Heart left ventricle (tissue), 16 donors: ENCODE measurements at regions not wholly inside any gene's neighbourhood (a gene's known extent, or its start where the extent isn't known, plus 50 kb on each side); places are given as distances from the start of the nearest gene placed in this dataset.

Experiments used
- ATAC-seq, 4 donors: fragments of 200-7000 bp; cut with Tn5 transposase; one replicate each; pipeline ENCODE4 v1.9.1; 2020 to 2022; ENCODE audit warnings: moderate library complexity in 4 of 4, mild to moderate bottlenecking in 3 of 4, moderate number of reproducible peaks in 1 of 4
- DNase-seq, 5 donors: peaks; one replicate each; pipeline ENCODE4 v3.0.0-alpha.2; 2020
- H3K27ac ChIP-seq, 12 donors: fragments of 200-600 bp; sonication (generic) in 4 of 12; one replicate each; pipeline versions ENCODE4 v1.5.0 to v1.8.0; 2016 to 2022; ENCODE audit warnings: mild to moderate bottlenecking in 2 of 12
- H3K27me3 ChIP-seq, 9 donors: fragments of 200-600 bp; sonication (generic) in 2 of 9; one replicate each; pipeline versions ENCODE4 v1.5.1 to v1.8.0; 2016 to 2022; ENCODE audit warnings: mild to moderate bottlenecking in 3 of 9
- H3K36me3 ChIP-seq, 9 donors: fragments of 200-600 bp; sonication (generic) in 2 of 9; one replicate each; pipeline versions ENCODE4 v1.5.0 to v1.8.0; 2018 to 2022; ENCODE audit warnings: mild to moderate bottlenecking in 2 of 9
- H3K4me1 ChIP-seq, 12 donors: fragments of 200-600 bp; sonication (generic) in 4 of 12; one replicate each; pipeline versions ENCODE4 v1.5.0 to v1.8.0; 2016 to 2022; ENCODE audit warnings: mild to moderate bottlenecking in 3 of 12
- H3K4me3 ChIP-seq, 12 donors: fragments of 200-600 bp; sonication (generic) in 4 of 12; one replicate each; pipeline versions ENCODE4 v1.5.0 to v1.8.0; 2017 to 2022; ENCODE audit warnings: mild to moderate bottlenecking in 9 of 12, moderate library complexity in 4 of 12
- H3K9me3 ChIP-seq, 12 donors: fragments of 200-600 bp; sonication (generic) in 4 of 12; one replicate each; pipeline versions ENCODE4 v1.5.0 to v1.8.0; 2016 to 2022; ENCODE audit warnings: mild to moderate bottlenecking in 1 of 12
- POLR2A ChIP-seq, 2 donors: fragments of 450-650 bp; IDR thresholded peaks; one replicate each; pipeline ENCODE4 v1.6.1; 2017; ENCODE audit warnings: antibody characterized with exemption in 2 of 2, mild to moderate bottlenecking in 2 of 2, moderate library complexity in 2 of 2
- WGBS, 4 donors: extraction: QIAGEN DNeasy Blood & Tissue Kit in 2 of 4; methylation state at CpG; one replicate each; pipeline versions ENCODE4 v1.1.5 to v1.1.7; 2013 to 2018; 5-methylcytosine and 5-hydroxymethylcytosine counted together
- intact Hi-C, 10 donors: fragments of 100-400 bp; cut with DNase I; formaldehyde crosslinking; loops; one replicate each; pipeline versions ENCODE4 v1.11.1 to v1.14.2; 2022
- TF ChIP-seq, protein P1 (sequence below), 12 donors: fragments of 200-600 bp; sonication (generic) in 4 of 12; IDR thresholded peaks; one replicate each; pipeline versions ENCODE4 v1.5.0 to v1.8.0; 2018 to 2022; ENCODE audit warnings: antibody characterized with exemption in 12 of 12, mild to moderate bottlenecking in 5 of 12
- donor health status: ischemic (EF 13 %, LVEDD 7.1; RV severe dilation, severe dysfunction).
- donor health status: healthy with polysubstance abuse.
- donor health status: DM: no; HTN: yes; CAD: no.
- donor health status: DM: no; HTN: no; CAD: no.
- donor health status: ischemic (EF 25% LVEDD 6.9; RV normal size, moderate dysfunction).
- donor health status: ischemic (EF 25% LVEDD 5.7; RV mildly dilated, moderate dysfunction).
- donor health status: healthy.
- donor health status: DM: yes; HTN: yes; CAD: no.
- donor health status: ischemic (EF 35%, LVEDD 5.7; RV mildly dilated, moderate dysfunction).
- donor health status: nonischemic (EF 11% LVEDD 7.7; RV severe dilation, severe dysfunction).
- donor health status: DM: yes; HTN: yes; CAD: no.
- donor health status: PGD.
- donor health status: ischemic (EF 29% LVEDD 5.4; RV normal size, mild dysfunction).
- donor health status: nonischemic (EF 23%, LVEDD 6.1; RV moderate dilation, normal function).

GRCh38 chrX:10983526-10983925, 127.6 kb upstream of the HCCS start:
- no peaks in the 10 kb centered on the region for H3K9me3 ChIP-seq
- WGBS, 4 donors, result 73 to 97% (median 87%) methylated on average over 4 of the region's 4 CpGs
- no peak overlapping the region for H3K27ac ChIP-seq
- TF ChIP-seq POLR2A (IDR thresholded peaks at IDR 0.05), result no peak
- TF ChIP-seq, protein P1, sequence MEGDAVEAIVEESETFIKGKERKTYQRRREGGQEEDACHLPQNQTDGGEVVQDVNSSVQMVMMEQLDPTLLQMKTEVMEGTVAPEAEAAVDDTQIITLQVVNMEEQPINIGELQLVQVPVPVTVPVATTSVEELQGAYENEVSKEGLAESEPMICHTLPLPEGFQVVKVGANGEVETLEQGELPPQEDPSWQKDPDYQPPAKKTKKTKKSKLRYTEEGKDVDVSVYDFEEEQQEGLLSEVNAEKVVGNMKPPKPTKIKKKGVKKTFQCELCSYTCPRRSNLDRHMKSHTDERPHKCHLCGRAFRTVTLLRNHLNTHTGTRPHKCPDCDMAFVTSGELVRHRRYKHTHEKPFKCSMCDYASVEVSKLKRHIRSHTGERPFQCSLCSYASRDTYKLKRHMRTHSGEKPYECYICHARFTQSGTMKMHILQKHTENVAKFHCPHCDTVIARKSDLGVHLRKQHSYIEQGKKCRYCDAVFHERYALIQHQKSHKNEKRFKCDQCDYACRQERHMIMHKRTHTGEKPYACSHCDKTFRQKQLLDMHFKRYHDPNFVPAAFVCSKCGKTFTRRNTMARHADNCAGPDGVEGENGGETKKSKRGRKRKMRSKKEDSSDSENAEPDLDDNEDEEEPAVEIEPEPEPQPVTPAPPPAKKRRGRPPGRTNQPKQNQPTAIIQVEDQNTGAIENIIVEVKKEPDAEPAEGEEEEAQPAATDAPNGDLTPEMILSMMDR (IDR thresholded peaks at IDR 0.05), result no peak
- intact Hi-C loops, result no loop called here
- ATAC-seq, result no peak
- no peaks in the 10 kb centered on the region for H3K36me3 ChIP-seq
- no peaks in the 10 kb centered on the region for H3K4me1 ChIP-seq
- H3K27me3 ChIP-seq, result no peaks in the 10 kb centered on the region
- no peak overlapping the region for H3K4me3 ChIP-seq
- DNase-seq, result no peak

DNA sequence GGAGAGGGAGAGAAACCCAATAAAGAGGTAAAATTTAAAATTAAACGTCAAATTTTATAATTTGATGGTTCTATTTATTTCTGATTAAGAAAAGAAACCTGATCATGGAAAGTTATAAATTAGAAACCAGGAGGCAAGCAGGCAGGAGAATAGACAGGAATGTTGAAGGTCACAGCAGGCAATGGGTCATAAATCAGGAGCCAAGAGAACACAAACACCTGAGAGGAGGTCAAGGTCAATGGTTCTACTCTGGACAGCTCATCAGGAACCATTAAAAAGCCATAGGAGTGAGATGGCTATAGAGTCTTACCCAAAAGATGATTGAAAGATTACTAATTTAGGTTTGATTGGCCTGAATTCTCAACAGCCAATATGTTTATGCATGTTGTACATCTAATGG, 126.9 kb upstream of the HCCS start:
- Histone ChIP-seq H3K4me3 (no peak overlapping the region), H3K27me3 (no peaks in the 10 kb centered on the region), H3K4me1 (no peaks in the 10 kb centered on the region), H3K27ac (no peak overlapping the region), H3K9me3 (no peaks in the 10 kb centered on the region), H3K36me3 (no peaks in the 10 kb centered on the region)
- intact Hi-C loops, result no loop called here
- WGBS, 4 donors, result 75 to 100% (median 86%) methylated on average over 1 of the region's 1 CpG
- TF ChIP-seq, protein P1 (IDR thresholded peaks at IDR 0.05), result no peak
- no peak for TF ChIP-seq POLR2A (IDR thresholded peaks at IDR 0.05)
- no peak for ATAC-seq
- DNase-seq, result no peak

GRCh38 chrX:10986616-10987015, 124.5 kb upstream of the HCCS start:
- Histone ChIP-seq H3K4me3 (no peak overlapping the region), H3K27ac (no peak overlapping the region), H3K27me3 (no peaks in the 10 kb centered on the region), H3K4me1 (no peaks in the 10 kb centered on the region), H3K36me3 (no peaks in the 10 kb centered on the region), H3K9me3 (no peaks in the 10 kb centered on the region)
- DNase-seq (no peak), ATAC-seq (no peak)
- intact Hi-C loops, result no loop called here
- WGBS, 4 donors, result 46 to 77% (median 65%) methylated on average over 2 of the region's 2 CpGs
- no peak for TF ChIP-seq POLR2A (IDR thresholded peaks at IDR 0.05)
- TF ChIP-seq, protein P1 (IDR thresholded peaks at IDR 0.05), result no peak

DNA sequence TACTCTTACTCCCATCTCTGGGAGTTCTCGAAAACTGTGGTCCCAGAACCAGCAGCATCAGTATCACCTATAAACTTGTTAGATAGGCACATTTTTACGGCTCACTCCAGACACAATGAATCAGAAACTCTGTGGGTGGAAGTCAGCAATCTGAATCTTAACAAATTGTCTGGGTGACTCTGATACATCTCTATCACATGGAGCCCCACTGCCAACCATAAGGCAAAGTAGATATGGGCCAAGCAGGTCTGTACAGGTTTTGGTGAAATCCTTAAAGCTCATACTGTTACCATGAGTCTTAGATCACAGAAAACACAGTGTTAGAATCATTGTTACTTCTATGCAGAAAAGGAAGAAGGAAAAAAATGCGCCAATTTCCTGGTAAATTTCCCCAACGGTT, 122.5 kb upstream of the HCCS start:
- ATAC-seq (no peak), DNase-seq (no peak)
- H3K36me3 ChIP-seq, result no peaks in the 10 kb centered on the region
- H3K4me3 ChIP-seq, result no peak overlapping the region
- no peak overlapping the region for H3K27ac ChIP-seq
- WGBS, 4 donors, result 80 to 91% (median 84%) methylated on average over 4 of the region's 4 CpGs
- no peak for TF ChIP-seq POLR2A (IDR thresholded peaks at IDR 0.05)
- TF ChIP-seq, protein P1 (IDR thresholded peaks at IDR 0.05), result no peak
- intact Hi-C loops, result no loop called here
- no peaks in the 10 kb centered on the region for H3K27me3 ChIP-seq
- no peaks in the 10 kb centered on the region for H3K9me3 ChIP-seq
- H3K4me1 ChIP-seq, result no peaks in the 10 kb centered on the region
